ENCODE measurements at regions not wholly inside any gene's neighbourhood (a gene's known extent, or its start where the extent isn't known, plus 50 kb on each side); places are given as distances from the start of the nearest gene placed in this dataset.

GRCh38 chr16:11401161-11402050 lies 56.1 kb downstream of the RMI2 start:
- ChIA-PET POLR2A (no interaction called here), CTCF (interaction anchor here (1.2 kb wide), 1 partner anchor 130 kb away, joined by 5 read pairs; no protein-coding TSS in a partner anchor)

GRCh38 chr16:11402051-11402744 lies 56.9 kb downstream of the RMI2 start:
- POLR2A ChIA-PET = no interaction called here

GRCh38 chr16:11402745-11403533 lies 57.7 kb downstream of the RMI2 start:
- ChIA-PET CTCF (interaction anchor here (0.7 kb wide), 1 partner anchor 31 kb away, joined by 4 read pairs; no protein-coding TSS in a partner anchor), POLR2A (no interaction called here)

More at GRCh38 chr16:11402051-11402744, 56.9 kb downstream of the RMI2 start:
- CTCF ChIA-PET = no interaction called here

- POLR2A ChIA-PET = no interaction called here
- CTCF ChIA-PET = interaction anchor here (0.7 kb wide), 1 partner anchor 32 kb away, joined by 4 read pairs; no protein-coding TSS in a partner anchor
These were observed 58.2 kb downstream of the RMI2 start for GRCh38 chr16:11403534-11403795.

- POLR2A ChIA-PET = no interaction called here
- CTCF ChIA-PET = interaction anchor here (0.7 kb wide), 1 partner anchor 32 kb away, joined by 4 read pairs; no protein-coding TSS in a partner anchor
These were observed 58.7 kb downstream of the RMI2 start for GRCh38 chr16:11403920-11404319.

GRCh38 chr16:11404603-11405002 lies 59.3 kb downstream of the RMI2 start:
- ChIA-PET CTCF (interaction anchor here (0.6 to 3.3 kb wide), 7 partner anchors 9 to 455 kb away, joined by 3 to 17 read pairs (median 3); partner anchors contain the start of gene TNP2), POLR2A (no interaction called here)

- POLR2A ChIA-PET = no interaction called here
- CTCF ChIA-PET = interaction anchor here (0.6 to 3.3 kb wide), 15 partner anchors 8 to 596 kb away, joined by 3 to 17 read pairs (median 3); partner anchors contain the start of gene TNP2
These were observed 60.3 kb downstream of the RMI2 start for GRCh38 chr16:11405331-11406176.

- POLR2A ChIA-PET = no interaction called here
These were observed 60.9 kb downstream of the RMI2 start for GRCh38 chr16:11406177-11406560.

GRCh38 chr16:11407047-11407982 lies 62.1 kb downstream of the RMI2 start:
- ChIA-PET CTCF (interaction anchor here (0.6 to 3.3 kb wide), 20 partner anchors 10 to 453 kb away, joined by 3 to 17 read pairs (median 4); no protein-coding TSS in a partner anchor), POLR2A (no interaction called here)

More at GRCh38 chr16:11406177-11406560, 60.9 kb downstream of the RMI2 start:
- CTCF ChIA-PET = interaction anchor here (0.6 to 3.3 kb wide), 14 partner anchors 9 to 452 kb away, joined by 3 to 17 read pairs (median 4); no protein-coding TSS in a partner anchor

- ChIA-PET CTCF (interaction anchor here (0.7 to 3.3 kb wide), 5 partner anchors 11 to 444 kb away, joined by 3 to 17 read pairs (median 5); no protein-coding TSS in a partner anchor), POLR2A (no interaction called here)
These were observed 63.0 kb downstream of the RMI2 start for GRCh38 chr16:11408216-11408615.

GRCh38 chr16:11409398-11409797 lies 64.1 kb downstream of the RMI2 start:
- CTCF ChIA-PET = interaction anchor here (1.4 kb wide), 1 partner anchor 13 kb away, joined by 3 read pairs; no protein-coding TSS in a partner anchor
- POLR2A ChIA-PET = no interaction called here

- POLR2A ChIA-PET = no interaction called here
- CTCF ChIA-PET = interaction anchor here (0.6 to 2.2 kb wide), 2 partner anchors 14 to 149 kb away, joined by 3 to 10 read pairs; no protein-coding TSS in a partner anchor
These were observed 65.3 kb downstream of the RMI2 start for GRCh38 chr16:11410376-11411058.

- ChIA-PET CTCF (interaction anchor here (0.6 to 2.2 kb wide), 2 partner anchors 15 to 149 kb away, joined by 3 to 10 read pairs; no protein-coding TSS in a partner anchor), POLR2A (no interaction called here)
These were observed 65.8 kb downstream of the RMI2 start for GRCh38 chr16:11411059-11411550.

GRCh38 chr16:11412175-11412904 lies 67.1 kb downstream of the RMI2 start:
- POLR2A ChIA-PET = no interaction called here
- CTCF ChIA-PET = interaction anchor here (1.7 to 2.2 kb wide), 2 partner anchors 16 kb away, joined by 4 to 10 read pairs; no protein-coding TSS in a partner anchor

GRCh38 chr16:11412965-11413887 lies 68.0 kb downstream of the RMI2 start:
- ChIA-PET POLR2A (no interaction called here), CTCF (interaction anchor here (0.9 to 1.7 kb wide), 2 partner anchors 8 to 17 kb away, joined by 3 to 4 read pairs; no protein-coding TSS in a partner anchor)

Measured in activated CD8-positive, alpha-beta memory T cell treated with anti-CD3 and anti-CD28 coated beads for 36 hours (primary cell).